HG03135 (cell line): ENCODE measurements at regions not wholly inside any gene's neighbourhood (a gene's known extent, or its start where the extent isn't known, plus 50 kb on each side); places are given as distances from the start of the nearest gene placed in this dataset.

Experiments
- ATAC-seq: cut with Tn5 transposase; IDR thresholded peaks from one replicate; pipeline ENCODE4 v1.9.1; 2021; ENCODE audit warnings: mild to moderate bottlenecking, moderate library complexity; ENCODE audit not compliant: unreplicated experiment

- no peak for ATAC-seq
These were observed 198.7 kb upstream of the DUSP10 start for GRCh38 chr1:221940631-221941030.

GRCh38 chr1:221939607-221940006, 197.7 kb upstream of the DUSP10 start:
- peak; percentile 88 for ATAC-seq

- no peak for ATAC-seq
These were observed 195.5 kb upstream of the DUSP10 start for GRCh38 chr1:221937155-221937953.

GRCh38 chr1:221933814-221934213, 191.9 kb upstream of the DUSP10 start:
- ATAC-seq, result no peak

- no peak for ATAC-seq
These were observed 184.6 kb upstream of the DUSP10 start for GRCh38 chr1:221926441-221926840.

GRCh38 chr1:221925947-221926346, 184.1 kb upstream of the DUSP10 start:
- ATAC-seq, result no peak

GRCh38 chr1:221923929-221924598, 182.2 kb upstream of the DUSP10 start:
- ATAC-seq, result no peak

GRCh38 chr1:221921936-221922335, 180.0 kb upstream of the DUSP10 start:
- ATAC-seq, result no peak

GRCh38 chr1:221919743-221920142, 177.9 kb upstream of the DUSP10 start:
- no peak for ATAC-seq

GRCh38 chr1:221919341-221919740, 177.5 kb upstream of the DUSP10 start:
- no peak for ATAC-seq

GRCh38 chr1:221916176-221916575, 174.3 kb upstream of the DUSP10 start:
- ATAC-seq, result no peak

GRCh38 chr1:221915764-221916163, 173.9 kb upstream of the DUSP10 start:
- ATAC-seq, result no peak

- no peak for ATAC-seq
These were observed 171.5 kb upstream of the DUSP10 start for GRCh38 chr1:221913351-221913892.

- ATAC-seq, result no peak
These were observed 170.3 kb upstream of the DUSP10 start for GRCh38 chr1:221912230-221912629.

- ATAC-seq, result no peak
These were observed 169.8 kb upstream of the DUSP10 start for GRCh38 chr1:221911714-221912113.

- ATAC-seq, result no peak
These were observed 168.3 kb upstream of the DUSP10 start for GRCh38 chr1:221910222-221910621.

GRCh38 chr1:221908573-221908972, 166.7 kb upstream of the DUSP10 start:
- no peak for ATAC-seq

- ATAC-seq, result no peak
These were observed 165.5 kb upstream of the DUSP10 start for GRCh38 chr1:221907166-221907932.

- no peak for ATAC-seq
These were observed 163.9 kb upstream of the DUSP10 start for GRCh38 chr1:221905802-221906201.

GRCh38 chr1:221904319-221904718, 162.4 kb upstream of the DUSP10 start:
- ATAC-seq, result no peak

GRCh38 chr1:221903594-221903993, 161.7 kb upstream of the DUSP10 start:
- ATAC-seq, result no peak
